CD4-positive, alpha-beta T cell treated with Interleukin-2 at 100 ng/mL for 4 hours (primary cell): ENCODE measurements at regions not wholly inside any gene's neighbourhood (a gene's known extent, or its start where the extent isn't known, plus 50 kb on each side); places are given as distances from the start of the nearest gene placed in this dataset.

ENCODE experiments used
- DNase-seq: peaks from one replicate; pipeline ENCODE4 v3.0.0-alpha.2; 2020; ENCODE audit warnings: low spot score

- DNase-seq, result no peak
Observed at GRCh38 chr20:7708782-7709181, 231.5 kb downstream of the HAO1 start.

GRCh38 chr20:7710440-7710839 is 229.8 kb downstream of the HAO1 start:
- DNase-seq, result no peak

GRCh38 chr20:7712661-7713060 is 227.6 kb downstream of the HAO1 start:
- no peak for DNase-seq

GRCh38 chr20:7714549-7714948 is 225.7 kb downstream of the HAO1 start:
- no peak for DNase-seq

- no peak for DNase-seq
Observed at GRCh38 chr20:7716286-7716972, 223.8 kb downstream of the HAO1 start.

- DNase-seq, result no peak
Observed at GRCh38 chr20:7722564-7722963, 217.7 kb downstream of the HAO1 start.

- no peak for DNase-seq
Observed at GRCh38 chr20:7723284-7723683, 217.0 kb downstream of the HAO1 start.

- DNase-seq, result no peak
Observed at GRCh38 chr20:7728338-7728737, 211.9 kb downstream of the HAO1 start.

GRCh38 chr20:7734216-7734615 is 206.0 kb downstream of the HAO1 start:
- no peak for DNase-seq

GRCh38 chr20:7736336-7736735 is 203.9 kb downstream of the HAO1 start:
- DNase-seq, result no peak

- DNase-seq, result no peak
Observed at GRCh38 chr20:7741866-7742265, 198.4 kb downstream of the HAO1 start.

- DNase-seq, result no peak
Observed at GRCh38 chr20:7742479-7742878, 197.8 kb downstream of the HAO1 start.

GRCh38 chr20:7744411-7744810 is 195.8 kb downstream of the HAO1 start:
- DNase-seq, result no peak

GRCh38 chr20:7748624-7749023 is 191.6 kb downstream of the HAO1 start:
- DNase-seq, result no peak

GRCh38 chr20:7754102-7754501 is 186.2 kb downstream of the HAO1 start:
- DNase-seq, result no peak

- no peak for DNase-seq
Observed at GRCh38 chr20:7758406-7758805, 181.9 kb downstream of the HAO1 start.

- no peak for DNase-seq
Observed at GRCh38 chr20:7760247-7761031, 179.8 kb downstream of the HAO1 start.

- DNase-seq, result no peak
Observed at GRCh38 chr20:7765221-7765620, 175.0 kb downstream of the HAO1 start.

- DNase-seq, result no peak
Observed at GRCh38 chr20:7770046-7770445, 170.2 kb downstream of the HAO1 start.

- DNase-seq, result no peak
Observed at GRCh38 chr20:7770578-7770977, 169.7 kb downstream of the HAO1 start.

GRCh38 chr20:7772371-7772770 is 167.9 kb downstream of the HAO1 start:
- DNase-seq, result no peak

- DNase-seq, result no peak
Observed at GRCh38 chr20:7773511-7773910, 166.7 kb downstream of the HAO1 start.

GRCh38 chr20:7775072-7775471 is 165.2 kb downstream of the HAO1 start:
- DNase-seq, result no peak

- DNase-seq, result no peak
Observed at GRCh38 chr20:7776148-7776547, 164.1 kb downstream of the HAO1 start.
